T1000 (cell line): ENCODE measurements at regions not wholly inside any gene's neighbourhood (a gene's known extent, or its start where the extent isn't known, plus 50 kb on each side); places are given as distances from the start of the nearest gene placed in this dataset.

ENCODE experiments used
- DNase-seq: peaks from one replicate; lab custom pipeline; 2025; ENCODE audit warnings: mixed read lengths; lab: John Stamatoyannopoulos, UW

- DNase-seq, result no peak
Measured at GRCh38 chr3:27865731-27866130, 143.6 kb upstream of the EOMES start.

- DNase-seq, result no peak
Measured at GRCh38 chr3:27869152-27869551, 147.0 kb upstream of the EOMES start.

GRCh38 chr3:27877061-27878013, 155.2 kb upstream of the EOMES start:
- DNase-seq, result no peak

GRCh38 chr3:27878014-27878383, 155.9 kb upstream of the EOMES start:
- DNase-seq, result no peak

- no peak for DNase-seq
Measured at GRCh38 chr3:27880969-27881892, 159.1 kb upstream of the EOMES start.

GRCh38 chr3:27883266-27883665, 161.1 kb upstream of the EOMES start:
- DNase-seq, result no peak

- no peak for DNase-seq
Measured at GRCh38 chr3:27885641-27886040, 163.5 kb upstream of the EOMES start.

- no peak for DNase-seq
Measured at GRCh38 chr3:27888562-27888961, 166.4 kb upstream of the EOMES start.

- no peak for DNase-seq
Measured at GRCh38 chr3:27889745-27890144, 167.6 kb upstream of the EOMES start.

- no peak for DNase-seq
Measured at GRCh38 chr3:27900316-27900715, 178.2 kb upstream of the EOMES start.

- DNase-seq, result no peak
Measured at GRCh38 chr3:27903446-27903845, 181.3 kb upstream of the EOMES start.

- DNase-seq, result no peak
Measured at GRCh38 chr3:27905625-27906024, 183.5 kb upstream of the EOMES start.

GRCh38 chr3:27907148-27907547, 185.0 kb upstream of the EOMES start:
- no peak for DNase-seq

GRCh38 chr3:27907929-27908328, 185.8 kb upstream of the EOMES start:
- DNase-seq, result no peak

- DNase-seq, result no peak
Measured at GRCh38 chr3:27910456-27910855, 188.3 kb upstream of the EOMES start.

- DNase-seq, result no peak
Measured at GRCh38 chr3:27914199-27914598, 192.1 kb upstream of the EOMES start.

GRCh38 chr3:27923349-27924068, 201.4 kb upstream of the EOMES start:
- no peak for DNase-seq

GRCh38 chr3:27927882-27928281, 205.8 kb upstream of the EOMES start:
- no peak for DNase-seq

- DNase-seq, result no peak
Measured at GRCh38 chr3:27930052-27930602, 208.0 kb upstream of the EOMES start.

- no peak for DNase-seq
Measured at GRCh38 chr3:27935492-27935891, 213.4 kb upstream of the EOMES start.

GRCh38 chr3:27939521-27939920, 217.4 kb upstream of the EOMES start:
- no peak for DNase-seq

GRCh38 chr3:27939940-27940339, 217.8 kb upstream of the EOMES start:
- DNase-seq, result peak; percentile 24
